HEK293 (cell line): ENCODE measurements at regions not wholly inside any gene's neighbourhood (a gene's known extent, or its start where the extent isn't known, plus 50 kb on each side); places are given as distances from the start of the nearest gene placed in this dataset.

Experiments used
- CTCF ChIA-PET: fragments of 350-600 bp; formaldehyde crosslinking; extraction: SDS; loops from one replicate; lab custom pipeline; 2021; ENCODE audit warnings: antibody characterized with exemption; lab: Yijun Ruan, JAX
- POLR2A ChIA-PET: fragments of 300-600 bp; formaldehyde crosslinking; extraction: SDS; loops from one replicate; lab custom pipeline; 2020; ENCODE audit warnings: antibody characterized with exemption, inconsistent platforms; lab: Yijun Ruan, JAX
- H3K27ac ChIP-seq: fragments of 200-500 bp; sonication (Bioruptor generic); 2 replicates; pipeline ENCODE4 v1.5.1; 2014; ENCODE audit warnings: low read depth, low read length, control low read depth, inconsistent platforms; ENCODE audit errors: extremely low read depth
- H3K36me3 ChIP-seq, 2 experiments: fragments of 200-500 bp in 1 of 2; sonication (Bioruptor generic) in 1 of 2; 1 replicate in 1 of 2; 2 replicates in 1 of 2; pipeline ENCODE4 v1.5.1; 2014 to 2017; ENCODE audit warnings: inconsistent platforms in 2 of 2, low read length in 2 of 2; ENCODE audit not compliant: control insufficient read depth in 2 of 2, insufficient read depth in 1 of 2
- H3K4me1 ChIP-seq: fragments of 200-500 bp; sonication (Bioruptor generic); 2 replicates; pipeline ENCODE4 v1.5.1; 2014; ENCODE audit warnings: mild to moderate bottlenecking, low read length, inconsistent platforms; ENCODE audit not compliant: control insufficient read depth, insufficient read depth
- H3K4me3 ChIP-seq: 2 replicates; pipeline ENCODE4 v1.5.1; 2011; ENCODE audit warnings: low read depth, mild to moderate bottlenecking, control low read depth, low read length, moderate library complexity
- H3K9me3 ChIP-seq: fragments of 200-500 bp; sonication (Bioruptor generic); 2 replicates; pipeline ENCODE4 v1.5.1; 2014; ENCODE audit warnings: low read depth, low read length, inconsistent platforms; ENCODE audit not compliant: control insufficient read depth, insufficient read depth
- KLF1 ChIP-seq: fragments of 450-650 bp; formaldehyde crosslinking; IDR thresholded peaks from 2 replicates; pipeline ENCODE4 v1.5.1; 2016; ENCODE audit warnings: missing biosample characterization, missing genetic modification characterization
- KLF10 ChIP-seq: fragments of 450-650 bp; IDR thresholded peaks from 2 replicates; pipeline ENCODE4 v1.5.1; 2018; ENCODE audit warnings: missing biosample characterization, mild to moderate bottlenecking, missing genetic modification characterization
- KLF16 ChIP-seq: fragments of 450-650 bp; formaldehyde crosslinking; IDR thresholded peaks from 2 replicates; pipeline ENCODE4 v1.5.1; 2017; ENCODE audit warnings: missing biosample characterization, missing genetic modification characterization
- KLF7 ChIP-seq: fragments of 450-650 bp; formaldehyde crosslinking; IDR thresholded peaks from 2 replicates; pipeline ENCODE4 v1.5.1; 2016; ENCODE audit warnings: missing biosample characterization, missing genetic modification characterization, borderline replicate concordance
- SP7 ChIP-seq: fragments of 450-650 bp; formaldehyde crosslinking; IDR thresholded peaks from 2 replicates; pipeline ENCODE4 v1.5.1; 2016; ENCODE audit warnings: missing biosample characterization, missing genetic modification characterization
- ZBTB1 ChIP-seq: fragments of 450-650 bp; formaldehyde crosslinking; IDR thresholded peaks from 2 replicates; pipeline ENCODE4 v1.5.1; 2016; ENCODE audit warnings: missing biosample characterization, missing genetic modification characterization
- ZFHX2 ChIP-seq: fragments of 450-650 bp; formaldehyde crosslinking; conservative IDR thresholded peaks from 2 replicates; pipeline ENCODE4 v1.5.1; 2016; ENCODE audit warnings: missing biosample characterization, missing genetic modification characterization
- ZNF146 ChIP-seq: fragments of 450-650 bp; formaldehyde crosslinking; IDR thresholded peaks from 2 replicates; pipeline ENCODE4 v1.5.1; 2016; ENCODE audit warnings: missing biosample characterization, missing genetic modification characterization
- ZNF292 ChIP-seq: fragments of 450-650 bp; formaldehyde crosslinking; IDR thresholded peaks from 2 replicates; pipeline ENCODE4 v1.5.1; 2016; ENCODE audit warnings: low read depth, missing biosample characterization, missing genetic modification characterization, borderline replicate concordance
- ZNF324 ChIP-seq: fragments of 450-650 bp; formaldehyde crosslinking; IDR thresholded peaks from 2 replicates; pipeline ENCODE4 v1.5.1; 2016; ENCODE audit warnings: missing biosample characterization, missing genetic modification characterization
- ZNF473 ChIP-seq: fragments of 450-650 bp; formaldehyde crosslinking; IDR thresholded peaks from 2 replicates; pipeline ENCODE4 v1.5.1; 2017; ENCODE audit warnings: missing biosample characterization, missing genetic modification characterization
- ZNF549 ChIP-seq: fragments of 450-650 bp; IDR thresholded peaks from 2 replicates; pipeline ENCODE4 v1.5.1; 2018; ENCODE audit warnings: missing biosample characterization, missing genetic modification characterization, mild to moderate bottlenecking, inconsistent platforms, moderate library complexity
- ZNF645 ChIP-seq: fragments of 450-650 bp; formaldehyde crosslinking; IDR thresholded peaks from 2 replicates; pipeline ENCODE4; 2016; ENCODE audit warnings: missing biosample characterization, missing genetic modification characterization
- ZNF654 ChIP-seq: fragments of 450-650 bp; formaldehyde crosslinking; IDR thresholded peaks from 2 replicates; pipeline ENCODE4 v1.5.1; 2016; ENCODE audit warnings: low read depth, missing biosample characterization, missing genetic modification characterization
- ZNF658 ChIP-seq: fragments of 450-650 bp; formaldehyde crosslinking; IDR thresholded peaks from 2 replicates; pipeline ENCODE4; 2016; ENCODE audit warnings: missing biosample characterization, missing genetic modification characterization
- ZNF664 ChIP-seq: fragments of 450-650 bp; formaldehyde crosslinking; IDR thresholded peaks from 2 replicates; pipeline ENCODE4 v1.5.1; 2016; ENCODE audit warnings: missing biosample characterization, missing genetic modification characterization
- ZNF837 ChIP-seq: fragments of 450-650 bp; formaldehyde crosslinking; IDR thresholded peaks from 2 replicates; pipeline ENCODE4 v1.5.1; 2016; ENCODE audit warnings: missing biosample characterization, missing genetic modification characterization
- TF ChIP-seq, protein P1 (sequence below): fragments of 450-650 bp; formaldehyde crosslinking; IDR thresholded peaks from 2 replicates; pipeline ENCODE4 v1.5.1; 2016; ENCODE audit warnings: missing biosample characterization, missing genetic modification characterization
- TF ChIP-seq, protein P2 (sequence below): fragments of 450-650 bp; formaldehyde crosslinking; IDR thresholded peaks from 2 replicates; pipeline ENCODE4 v1.5.1; 2016; ENCODE audit warnings: missing biosample characterization, missing genetic modification characterization
- TF ChIP-seq, protein P3 (sequence below): fragments of 450-650 bp; formaldehyde crosslinking; conservative IDR thresholded peaks from 2 replicates; pipeline ENCODE4 v1.5.1; 2016; ENCODE audit warnings: low read depth, missing biosample characterization, missing genetic modification characterization
- TF ChIP-seq, protein P4 (sequence below): fragments of 450-650 bp; formaldehyde crosslinking; IDR thresholded peaks from 2 replicates; pipeline ENCODE4 v1.5.1; 2016; ENCODE audit warnings: missing biosample characterization, missing genetic modification characterization, borderline replicate concordance

- Histone ChIP-seq H3K9me3 (no peaks in the 10 kb centered on the region), H3K36me3 (no peaks in the 10 kb centered on the region), H3K27ac (no peak overlapping the region), H3K4me3 (no peak overlapping the region), H3K4me1 (peaks cover 2% of the 10 kb centered on the region; the same call in 1 of the 2 replicates)
- ChIA-PET CTCF (interaction anchor here (0.6 to 2.0 kb wide), 26 partner anchors 10 to 989 kb away, joined by 3 to 10 read pairs (median 4); no protein-coding TSS in a partner anchor), POLR2A (no interaction called here)
- TF ChIP-seq KLF10 (tag by site-specific recombination): no peak
- TF ChIP-seq ZNF473: no peak
- no peak for TF ChIP-seq ZNF549 (tag by site-specific recombination)
- no peak for TF ChIP-seq ZNF146 (tag by site-specific recombination)
- TF ChIP-seq SP7: no peak
- TF ChIP-seq ZNF645: no peak
- no peak for TF ChIP-seq KLF7 (tag by site-specific recombination)
- TF ChIP-seq ZNF664 (tag by site-specific recombination): no peak
- TF ChIP-seq, protein P1, sequence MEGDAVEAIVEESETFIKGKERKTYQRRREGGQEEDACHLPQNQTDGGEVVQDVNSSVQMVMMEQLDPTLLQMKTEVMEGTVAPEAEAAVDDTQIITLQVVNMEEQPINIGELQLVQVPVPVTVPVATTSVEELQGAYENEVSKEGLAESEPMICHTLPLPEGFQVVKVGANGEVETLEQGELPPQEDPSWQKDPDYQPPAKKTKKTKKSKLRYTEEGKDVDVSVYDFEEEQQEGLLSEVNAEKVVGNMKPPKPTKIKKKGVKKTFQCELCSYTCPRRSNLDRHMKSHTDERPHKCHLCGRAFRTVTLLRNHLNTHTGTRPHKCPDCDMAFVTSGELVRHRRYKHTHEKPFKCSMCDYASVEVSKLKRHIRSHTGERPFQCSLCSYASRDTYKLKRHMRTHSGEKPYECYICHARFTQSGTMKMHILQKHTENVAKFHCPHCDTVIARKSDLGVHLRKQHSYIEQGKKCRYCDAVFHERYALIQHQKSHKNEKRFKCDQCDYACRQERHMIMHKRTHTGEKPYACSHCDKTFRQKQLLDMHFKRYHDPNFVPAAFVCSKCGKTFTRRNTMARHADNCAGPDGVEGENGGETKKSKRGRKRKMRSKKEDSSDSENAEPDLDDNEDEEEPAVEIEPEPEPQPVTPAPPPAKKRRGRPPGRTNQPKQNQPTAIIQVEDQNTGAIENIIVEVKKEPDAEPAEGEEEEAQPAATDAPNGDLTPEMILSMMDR (tag by site-specific recombination): peak; percentile 45; the same call in 1 of the 2 replicates
- TF ChIP-seq, protein P2, sequence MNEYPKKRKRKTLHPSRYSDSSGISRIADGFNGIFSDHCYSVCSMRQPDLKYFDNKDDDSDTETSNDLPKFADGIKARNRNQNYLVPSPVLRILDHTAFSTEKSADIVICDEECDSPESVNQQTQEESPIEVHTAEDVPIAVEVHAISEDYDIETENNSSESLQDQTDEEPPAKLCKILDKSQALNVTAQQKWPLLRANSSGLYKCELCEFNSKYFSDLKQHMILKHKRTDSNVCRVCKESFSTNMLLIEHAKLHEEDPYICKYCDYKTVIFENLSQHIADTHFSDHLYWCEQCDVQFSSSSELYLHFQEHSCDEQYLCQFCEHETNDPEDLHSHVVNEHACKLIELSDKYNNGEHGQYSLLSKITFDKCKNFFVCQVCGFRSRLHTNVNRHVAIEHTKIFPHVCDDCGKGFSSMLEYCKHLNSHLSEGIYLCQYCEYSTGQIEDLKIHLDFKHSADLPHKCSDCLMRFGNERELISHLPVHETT (tag by site-specific recombination): no peak
- TF ChIP-seq, protein P3, sequence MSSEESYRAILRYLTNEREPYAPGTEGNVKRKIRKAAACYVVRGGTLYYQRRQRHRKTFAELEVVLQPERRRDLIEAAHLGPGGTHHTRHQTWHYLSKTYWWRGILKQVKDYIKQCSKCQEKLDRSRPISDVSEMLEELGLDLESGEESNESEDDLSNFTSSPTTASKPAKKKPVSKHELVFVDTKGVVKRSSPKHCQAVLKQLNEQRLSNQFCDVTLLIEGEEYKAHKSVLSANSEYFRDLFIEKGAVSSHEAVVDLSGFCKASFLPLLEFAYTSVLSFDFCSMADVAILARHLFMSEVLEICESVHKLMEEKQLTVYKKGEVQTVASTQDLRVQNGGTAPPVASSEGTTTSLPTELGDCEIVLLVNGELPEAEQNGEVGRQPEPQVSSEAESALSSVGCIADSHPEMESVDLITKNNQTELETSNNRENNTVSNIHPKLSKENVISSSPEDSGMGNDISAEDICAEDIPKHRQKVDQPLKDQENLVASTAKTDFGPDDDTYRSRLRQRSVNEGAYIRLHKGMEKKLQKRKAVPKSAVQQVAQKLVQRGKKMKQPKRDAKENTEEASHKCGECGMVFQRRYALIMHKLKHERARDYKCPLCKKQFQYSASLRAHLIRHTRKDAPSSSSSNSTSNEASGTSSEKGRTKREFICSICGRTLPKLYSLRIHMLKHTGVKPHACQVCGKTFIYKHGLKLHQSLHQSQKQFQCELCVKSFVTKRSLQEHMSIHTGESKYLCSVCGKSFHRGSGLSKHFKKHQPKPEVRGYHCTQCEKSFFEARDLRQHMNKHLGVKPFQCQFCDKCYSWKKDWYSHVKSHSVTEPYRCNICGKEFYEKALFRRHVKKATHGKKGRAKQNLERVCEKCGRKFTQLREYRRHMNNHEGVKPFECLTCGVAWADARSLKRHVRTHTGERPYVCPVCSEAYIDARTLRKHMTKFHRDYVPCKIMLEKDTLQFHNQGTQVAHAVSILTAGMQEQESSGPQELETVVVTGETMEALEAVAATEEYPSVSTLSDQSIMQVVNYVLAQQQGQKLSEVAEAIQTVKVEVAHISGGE (tag by site-specific recombination): peak; percentile 39; the same call in 1 of the 2 replicates
- TF ChIP-seq ZNF654 (tag by site-specific recombination): peak; percentile 83
- no peak for TF ChIP-seq ZNF324
- TF ChIP-seq ZNF837: no peak
These were observed 105.6 kb downstream of the HNRNPD start for GRCh38 chr4:82268050-82268825.

GRCh38 chr4:82267506-82267905, 106.3 kb downstream of the HNRNPD start:
- Histone ChIP-seq H3K4me1 (peaks cover 2% of the 10 kb centered on the region; the same call in 1 of the 2 replicates), H3K4me3 (no peak overlapping the region), H3K27ac (no peak overlapping the region), H3K9me3 (no peaks in the 10 kb centered on the region), H3K36me3 (no peaks in the 10 kb centered on the region)
- POLR2A ChIA-PET: no interaction called here
- CTCF ChIA-PET: interaction anchor here (1.0 to 2.0 kb wide), 6 partner anchors 15 to 861 kb away, joined by 3 to 8 read pairs (median 6); no protein-coding TSS in a partner anchor
- TF ChIP-seq KLF1 (tag by site-specific recombination) (no peak), KLF16 (tag by site-specific recombination) (no peak), ZNF658 (tag by site-specific recombination) (no peak), KLF7 (tag by site-specific recombination) (no peak), SP7 (no peak), ZFHX2 (tag by site-specific recombination) (no peak), ZBTB1 (tag by site-specific recombination) (no peak), ZNF292 (tag by site-specific recombination) (no peak)
- TF ChIP-seq, protein P4, sequence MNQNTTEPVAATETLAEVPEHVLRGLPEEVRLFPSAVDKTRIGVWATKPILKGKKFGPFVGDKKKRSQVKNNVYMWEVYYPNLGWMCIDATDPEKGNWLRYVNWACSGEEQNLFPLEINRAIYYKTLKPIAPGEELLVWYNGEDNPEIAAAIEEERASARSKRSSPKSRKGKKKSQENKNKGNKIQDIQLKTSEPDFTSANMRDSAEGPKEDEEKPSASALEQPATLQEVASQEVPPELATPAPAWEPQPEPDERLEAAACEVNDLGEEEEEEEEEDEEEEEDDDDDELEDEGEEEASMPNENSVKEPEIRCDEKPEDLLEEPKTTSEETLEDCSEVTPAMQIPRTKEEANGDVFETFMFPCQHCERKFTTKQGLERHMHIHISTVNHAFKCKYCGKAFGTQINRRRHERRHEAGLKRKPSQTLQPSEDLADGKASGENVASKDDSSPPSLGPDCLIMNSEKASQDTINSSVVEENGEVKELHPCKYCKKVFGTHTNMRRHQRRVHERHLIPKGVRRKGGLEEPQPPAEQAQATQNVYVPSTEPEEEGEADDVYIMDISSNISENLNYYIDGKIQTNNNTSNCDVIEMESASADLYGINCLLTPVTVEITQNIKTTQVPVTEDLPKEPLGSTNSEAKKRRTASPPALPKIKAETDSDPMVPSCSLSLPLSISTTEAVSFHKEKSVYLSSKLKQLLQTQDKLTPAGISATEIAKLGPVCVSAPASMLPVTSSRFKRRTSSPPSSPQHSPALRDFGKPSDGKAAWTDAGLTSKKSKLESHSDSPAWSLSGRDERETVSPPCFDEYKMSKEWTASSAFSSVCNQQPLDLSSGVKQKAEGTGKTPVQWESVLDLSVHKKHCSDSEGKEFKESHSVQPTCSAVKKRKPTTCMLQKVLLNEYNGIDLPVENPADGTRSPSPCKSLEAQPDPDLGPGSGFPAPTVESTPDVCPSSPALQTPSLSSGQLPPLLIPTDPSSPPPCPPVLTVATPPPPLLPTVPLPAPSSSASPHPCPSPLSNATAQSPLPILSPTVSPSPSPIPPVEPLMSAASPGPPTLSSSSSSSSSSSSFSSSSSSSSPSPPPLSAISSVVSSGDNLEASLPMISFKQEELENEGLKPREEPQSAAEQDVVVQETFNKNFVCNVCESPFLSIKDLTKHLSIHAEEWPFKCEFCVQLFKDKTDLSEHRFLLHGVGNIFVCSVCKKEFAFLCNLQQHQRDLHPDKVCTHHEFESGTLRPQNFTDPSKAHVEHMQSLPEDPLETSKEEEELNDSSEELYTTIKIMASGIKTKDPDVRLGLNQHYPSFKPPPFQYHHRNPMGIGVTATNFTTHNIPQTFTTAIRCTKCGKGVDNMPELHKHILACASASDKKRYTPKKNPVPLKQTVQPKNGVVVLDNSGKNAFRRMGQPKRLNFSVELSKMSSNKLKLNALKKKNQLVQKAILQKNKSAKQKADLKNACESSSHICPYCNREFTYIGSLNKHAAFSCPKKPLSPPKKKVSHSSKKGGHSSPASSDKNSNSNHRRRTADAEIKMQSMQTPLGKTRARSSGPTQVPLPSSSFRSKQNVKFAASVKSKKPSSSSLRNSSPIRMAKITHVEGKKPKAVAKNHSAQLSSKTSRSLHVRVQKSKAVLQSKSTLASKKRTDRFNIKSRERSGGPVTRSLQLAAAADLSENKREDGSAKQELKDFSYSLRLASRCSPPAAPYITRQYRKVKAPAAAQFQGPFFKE (tag by site-specific recombination): no peak
